Activated T-helper 1 cell treated with anti-CD3 and anti-CD28 coated beads, Interleukin-12 subunit alpha, Interleukin-12 subunit beta, Interleukin-2, Interleukin-4 antibody, amounts not matched to agents 30 ng/mL and 10 ng/mL and 1 ng/mL, durations not matched to agents 14 hours and 24 hours and 36 hours (primary cell): ENCODE measurements at regions not wholly inside any gene's neighbourhood (a gene's known extent, or its start where the extent isn't known, plus 50 kb on each side); places are given as distances from the start of the nearest gene placed in this dataset.
"Not testable (repeated sequence)": the region's sequence is repeated elsewhere in the genome, so short reads cannot be mapped to it uniquely, and the experiment has no call there.

Source experiments
- DNase-seq: peaks from one replicate; pipeline ENCODE4 v3.0.0; 2021; ENCODE audit warnings: low spot score
- H3K27ac Mint-ChIP-seq: one replicate; pipeline ENCODE4 v1.8.0; 2021; ENCODE audit warnings: mild to moderate bottlenecking, mixed read lengths
- H3K27me3 Mint-ChIP-seq: one replicate; pipeline ENCODE4 v1.8.0; 2022; ENCODE audit warnings: mild to moderate bottlenecking, moderate library complexity, mixed read lengths; ENCODE audit not compliant: insufficient read depth
- H3K36me3 Mint-ChIP-seq: one replicate; pipeline ENCODE4 v1.8.0; 2021; ENCODE audit warnings: low read depth, mixed read lengths
- H3K4me1 Mint-ChIP-seq: one replicate; pipeline ENCODE4 v1.8.0; 2021; ENCODE audit warnings: low read depth, mixed read lengths
- H3K4me3 Mint-ChIP-seq: one replicate; pipeline ENCODE4 v1.8.0; 2021; ENCODE audit warnings: mild to moderate bottlenecking, moderate library complexity, mixed read lengths
- H3K9me3 Mint-ChIP-seq: one replicate; pipeline ENCODE4 v1.8.0; 2021; ENCODE audit warnings: mixed read lengths
- intact Hi-C: fragments of 100-400 bp; cut with micrococcal nuclease; formaldehyde crosslinking; loops from one replicate; pipeline ENCODE4 v1.15.1; 2024

DNA sequence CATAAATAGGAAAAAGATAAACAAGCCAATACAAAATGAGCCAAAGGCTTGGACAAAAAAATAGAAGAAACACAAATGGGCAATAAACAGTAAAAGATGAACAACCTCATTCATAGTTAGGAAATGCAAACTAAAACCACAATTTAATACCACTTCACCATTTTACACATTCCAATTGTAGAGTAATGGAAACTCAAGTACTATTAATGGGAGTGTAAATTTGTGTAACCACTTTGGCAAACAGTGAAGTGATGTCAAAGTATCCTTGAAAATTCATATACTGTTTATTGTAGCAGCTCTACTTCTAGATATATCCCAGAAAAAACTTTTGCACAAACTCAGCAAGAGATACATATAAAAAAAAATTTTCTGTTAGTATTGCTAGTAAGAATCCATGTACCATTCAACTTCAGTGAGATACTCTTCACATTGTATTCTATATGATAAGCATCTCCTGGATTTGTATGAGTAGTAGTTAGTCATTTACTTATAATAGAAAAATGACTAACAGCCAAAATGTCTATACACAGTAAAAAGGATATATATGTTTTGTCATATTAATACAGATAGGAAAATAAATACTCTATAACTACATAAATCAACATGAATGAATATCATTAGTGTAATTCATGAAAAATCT is 229.8 kb downstream of the DKK2 start:
- no peak for DNase-seq
- Mint-ChIP-seq H3K4me3 (no peak overlapping the region), H3K9me3 (no peaks in the 10 kb centered on the region), H3K27me3 (no peaks in the 10 kb centered on the region), H3K27ac (no peak overlapping the region), H3K36me3 (no peaks in the 10 kb centered on the region), H3K4me1 (no peaks in the 10 kb centered on the region)
- intact Hi-C loops, result loop anchor here (5.0 kb wide), 1 partner anchor 539 kb away; no protein-coding TSS in a partner anchor

DNA sequence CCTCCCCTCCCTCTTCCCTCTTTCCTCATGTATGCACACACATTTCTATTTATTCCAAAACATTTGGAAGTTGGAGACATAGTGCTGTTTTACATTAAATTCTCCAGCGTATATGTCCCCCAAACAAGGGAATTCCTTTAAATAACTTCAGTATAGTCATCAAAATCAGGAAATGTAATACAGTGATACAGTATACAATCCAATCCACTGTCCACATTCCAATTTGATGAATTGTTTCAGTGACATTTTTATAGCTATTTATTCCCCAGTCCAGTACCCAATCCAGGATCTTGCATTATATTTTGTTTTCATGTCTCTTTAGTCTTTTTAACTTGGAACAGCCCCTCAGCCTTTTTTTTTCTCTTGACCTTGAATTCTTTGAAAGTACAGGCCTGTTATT is 233.0 kb downstream of the DKK2 start:
- Mint-ChIP-seq H3K27me3 (no peaks in the 10 kb centered on the region), H3K27ac (no peak overlapping the region), H3K4me3 (no peak overlapping the region), H3K9me3 (no peaks in the 10 kb centered on the region), H3K36me3 (no peaks in the 10 kb centered on the region), H3K4me1 (no peaks in the 10 kb centered on the region)
- intact Hi-C loops, result no loop called here
- DNase-seq, result no peak

DNA sequence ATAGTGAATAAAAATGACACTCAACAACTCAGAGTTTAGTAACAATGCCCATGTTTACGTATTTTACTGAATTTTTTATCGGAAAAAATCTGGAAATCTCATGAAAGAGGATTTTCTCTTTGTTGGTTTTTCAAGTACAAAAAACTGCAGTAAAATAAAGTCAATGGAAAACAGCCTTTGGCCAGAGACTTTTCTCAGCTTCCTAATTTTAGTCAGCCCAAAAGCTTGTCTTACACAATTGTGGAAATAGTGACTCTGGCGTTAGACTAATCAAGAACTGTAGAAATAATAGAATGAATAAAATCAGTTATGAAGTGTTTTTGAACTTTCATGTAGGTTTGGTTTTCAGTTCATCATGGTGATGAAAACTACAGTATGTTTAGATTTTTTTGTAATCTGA is 234.7 kb downstream of the DKK2 start:
- Mint-ChIP-seq H3K4me1 (no peaks in the 10 kb centered on the region), H3K27me3 (no peaks in the 10 kb centered on the region), H3K4me3 (no peak overlapping the region), H3K36me3 (no peaks in the 10 kb centered on the region), H3K27ac (no peak overlapping the region), H3K9me3 (no peaks in the 10 kb centered on the region)
- DNase-seq, result no peak
- intact Hi-C loops, result no loop called here

DNA sequence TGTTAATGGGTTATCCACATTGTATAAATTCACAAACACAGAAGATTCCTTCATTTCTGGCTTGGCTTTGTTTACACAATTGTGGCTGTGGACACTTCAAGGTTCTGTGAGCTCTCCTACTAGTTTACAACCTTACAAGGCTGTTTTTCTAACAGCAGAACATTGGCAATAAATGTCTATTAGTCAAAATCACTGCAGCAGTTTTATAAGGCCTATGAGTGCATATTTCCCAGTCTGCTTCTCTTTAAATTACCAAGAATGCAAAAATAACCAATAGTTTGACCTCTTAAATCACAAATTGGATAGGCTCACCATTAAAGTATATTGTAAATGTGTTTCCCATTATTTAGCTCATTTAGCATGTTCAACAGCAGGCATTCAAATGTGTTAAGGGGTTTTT is 239.2 kb downstream of the DKK2 start:
- no peaks in the 10 kb centered on the region for H3K36me3 Mint-ChIP-seq
- H3K9me3 Mint-ChIP-seq, result no peaks in the 10 kb centered on the region
- no peak overlapping the region for H3K4me3 Mint-ChIP-seq

DNA sequence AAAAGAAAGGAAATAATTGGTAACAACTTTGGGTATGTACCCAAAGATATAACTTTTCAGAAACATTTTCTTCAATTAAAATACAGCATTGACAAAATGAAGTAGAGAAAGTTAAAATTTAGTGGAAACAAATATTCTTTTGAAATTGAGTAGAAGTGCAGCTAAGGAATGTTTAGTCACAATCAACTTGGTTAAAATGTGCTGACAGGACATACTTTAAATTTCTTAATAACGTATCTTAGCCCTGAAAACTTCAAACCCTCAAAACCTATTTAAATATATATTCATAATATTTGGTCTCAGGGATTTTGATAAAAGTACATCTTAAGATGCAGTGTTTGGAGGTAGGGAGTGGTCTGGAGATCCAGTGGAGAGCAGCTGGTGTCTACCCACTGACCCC is 240.8 kb downstream of the DKK2 start:
- Mint-ChIP-seq H3K27ac (no peak overlapping the region), H3K36me3 (no peaks in the 10 kb centered on the region), H3K4me3 (no peak overlapping the region), H3K4me1 (no peaks in the 10 kb centered on the region), H3K9me3 (no peaks in the 10 kb centered on the region), H3K27me3 (no peaks in the 10 kb centered on the region)
- DNase-seq, result no peak
- intact Hi-C loops, result no loop called here

More for the DNA sequence above, 239.2 kb downstream of the DKK2 start:
- no peaks in the 10 kb centered on the region for H3K27me3 Mint-ChIP-seq
- no peak overlapping the region for H3K27ac Mint-ChIP-seq
- H3K4me1 Mint-ChIP-seq, result no peaks in the 10 kb centered on the region
- DNase-seq, result no peak
- intact Hi-C loops, result no loop called here

DNA sequence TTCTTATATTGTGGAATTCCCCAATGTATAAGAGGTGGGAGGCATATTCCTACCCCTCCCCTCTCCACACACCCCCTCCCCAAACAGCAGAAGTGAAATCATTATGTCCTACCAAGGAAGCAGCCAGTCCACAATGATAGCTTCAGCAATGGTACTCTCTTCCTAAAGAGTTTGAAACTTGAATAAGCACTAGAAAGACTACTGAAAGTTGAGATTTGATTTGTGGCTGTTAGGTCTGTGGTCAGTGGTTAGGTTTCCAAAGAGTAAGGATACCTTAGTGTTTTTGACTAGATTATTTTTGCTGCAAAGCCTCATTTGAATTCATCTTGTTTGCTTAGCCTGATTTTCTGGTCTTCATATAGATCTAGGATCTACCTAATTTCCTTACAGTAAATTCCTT is 242.2 kb downstream of the DKK2 start:
- Mint-ChIP-seq H3K27me3 (no peaks in the 10 kb centered on the region), H3K27ac (no peak overlapping the region), H3K4me1 (no peaks in the 10 kb centered on the region), H3K36me3 (no peaks in the 10 kb centered on the region), H3K9me3 (no peaks in the 10 kb centered on the region), H3K4me3 (no peak overlapping the region)
- intact Hi-C loops, result no loop called here
- no peak for DNase-seq

DNA sequence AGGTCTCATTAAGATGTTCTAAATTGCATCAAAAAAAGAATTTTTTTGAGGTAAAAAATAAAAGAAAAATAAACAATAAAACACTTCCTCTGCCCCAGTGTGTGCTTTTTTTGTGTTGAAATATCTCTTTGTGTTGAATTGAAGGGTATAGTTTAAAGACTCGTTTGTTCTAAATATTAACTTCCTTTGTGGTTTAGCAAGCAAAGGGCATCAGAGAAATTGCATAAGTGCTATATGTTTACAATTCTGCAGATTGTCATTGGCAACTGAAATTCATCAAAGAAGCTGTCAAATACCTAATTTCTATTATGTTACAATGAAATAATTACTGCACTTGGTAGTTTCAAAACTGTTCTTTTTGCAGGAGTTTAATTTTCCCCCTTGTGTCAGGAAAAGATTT is 260.5 kb downstream of the DKK2 start:
- no peaks in the 10 kb centered on the region for H3K27me3 Mint-ChIP-seq
- no peaks in the 10 kb centered on the region for H3K4me1 Mint-ChIP-seq
- H3K27ac Mint-ChIP-seq, result no peak overlapping the region
- DNase-seq, result no peak
- H3K4me3 Mint-ChIP-seq, result no peak overlapping the region
- intact Hi-C loops, result no loop called here
- no peaks in the 10 kb centered on the region for H3K9me3 Mint-ChIP-seq
- H3K36me3 Mint-ChIP-seq, result no peaks in the 10 kb centered on the region

DNA sequence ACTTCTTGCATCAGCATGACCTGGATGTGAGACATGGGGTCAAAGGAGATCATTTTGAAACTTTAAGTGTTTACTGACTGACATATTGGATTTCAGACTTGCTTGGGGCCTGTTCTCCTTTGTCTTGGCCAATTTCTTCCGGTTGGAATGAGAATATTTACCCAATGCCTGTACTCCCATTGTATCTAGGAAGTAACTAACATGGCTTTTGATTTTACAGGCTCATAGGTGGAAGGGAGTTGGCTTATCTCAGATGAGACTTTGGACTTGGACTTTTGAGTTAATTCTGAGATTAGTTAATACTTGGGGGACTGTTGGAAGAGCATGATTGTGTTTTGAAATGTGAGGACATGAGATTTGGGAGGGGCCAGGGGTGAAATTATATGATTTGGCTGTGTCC is 262.1 kb downstream of the DKK2 start:
- DNase-seq, H3K4me3 Mint-ChIP-seq, intact Hi-C loops, H3K27ac Mint-ChIP-seq, H3K27me3 Mint-ChIP-seq, H3K36me3 Mint-ChIP-seq, H3K4me1 Mint-ChIP-seq, H3K9me3 Mint-ChIP-seq: not testable (repeated sequence)

DNA sequence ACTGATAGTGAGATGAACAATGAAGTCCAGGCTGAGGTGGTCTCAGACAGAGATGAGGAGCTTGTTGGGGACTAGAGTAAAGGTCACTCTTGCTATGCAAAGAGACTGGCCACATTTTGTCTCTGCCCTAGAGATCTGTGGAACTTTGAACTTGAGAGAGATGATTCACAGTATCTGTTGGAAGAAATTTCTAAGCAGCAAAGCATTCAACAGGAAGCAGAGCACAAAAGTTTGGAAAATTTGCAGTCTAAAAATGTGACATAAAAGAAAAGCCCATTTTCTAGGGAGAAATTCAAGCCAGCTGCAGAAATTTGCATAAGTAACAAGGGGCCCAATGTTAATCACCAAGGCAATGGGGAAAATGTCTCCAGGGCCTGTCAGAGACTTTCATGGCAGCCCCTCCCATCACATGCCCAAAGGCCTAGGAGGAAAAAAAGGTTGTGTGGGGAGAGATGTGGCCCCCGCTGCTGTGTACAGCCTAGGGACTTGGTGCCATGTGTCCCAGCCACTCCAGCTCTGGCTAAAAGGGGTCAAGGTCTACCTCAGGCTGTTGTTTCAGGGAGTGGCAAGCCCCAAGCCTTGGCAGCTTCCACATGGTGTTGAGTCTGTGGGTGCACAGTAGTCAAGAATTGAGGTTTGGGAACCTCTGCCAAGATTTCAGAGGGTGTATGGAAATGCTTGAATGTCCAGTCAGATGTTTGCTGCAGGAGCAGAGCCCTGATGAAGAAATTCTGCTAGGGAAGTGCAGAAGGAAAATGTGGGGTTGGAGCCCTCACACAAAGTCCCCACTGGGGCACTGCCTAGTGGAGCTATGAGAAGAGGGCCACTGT is 262.8 kb downstream of the DKK2 start:
- no peaks in the 10 kb centered on the region for H3K4me1 Mint-ChIP-seq
- no peak overlapping the region for H3K27ac Mint-ChIP-seq
- no peaks in the 10 kb centered on the region for H3K27me3 Mint-ChIP-seq
- intact Hi-C loops, result no loop called here
- no peaks in the 10 kb centered on the region for H3K36me3 Mint-ChIP-seq
- H3K4me3 Mint-ChIP-seq, result no peak overlapping the region
- H3K9me3 Mint-ChIP-seq, result no peaks in the 10 kb centered on the region
- no peak for DNase-seq

DNA sequence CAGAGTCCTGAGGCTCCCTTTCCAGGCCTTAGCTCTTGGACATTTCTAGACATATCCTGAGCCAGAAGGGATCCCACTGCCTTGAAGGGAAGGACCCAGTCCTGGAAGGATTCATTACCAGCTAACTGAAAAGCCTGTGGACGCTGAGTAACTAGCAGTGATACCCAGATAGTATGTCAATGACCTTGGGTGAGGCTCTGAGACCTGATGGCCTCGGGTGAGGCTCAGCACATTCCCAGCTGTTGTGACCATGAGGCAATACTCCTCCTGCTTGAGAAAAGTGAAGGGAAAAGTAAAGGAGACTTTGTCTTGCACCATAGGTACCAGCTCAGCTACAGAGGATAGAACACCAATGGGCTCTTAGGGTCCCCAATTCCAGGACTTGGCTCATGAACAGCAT is 268.1 kb downstream of the DKK2 start:
- Mint-ChIP-seq H3K9me3 (no peaks in the 10 kb centered on the region), H3K27ac (no peak overlapping the region), H3K4me3 (no peak overlapping the region), H3K27me3 (no peaks in the 10 kb centered on the region), H3K4me1 (no peaks in the 10 kb centered on the region), H3K36me3 (no peaks in the 10 kb centered on the region)
- intact Hi-C loops, result no loop called here
- no peak for DNase-seq

DNA sequence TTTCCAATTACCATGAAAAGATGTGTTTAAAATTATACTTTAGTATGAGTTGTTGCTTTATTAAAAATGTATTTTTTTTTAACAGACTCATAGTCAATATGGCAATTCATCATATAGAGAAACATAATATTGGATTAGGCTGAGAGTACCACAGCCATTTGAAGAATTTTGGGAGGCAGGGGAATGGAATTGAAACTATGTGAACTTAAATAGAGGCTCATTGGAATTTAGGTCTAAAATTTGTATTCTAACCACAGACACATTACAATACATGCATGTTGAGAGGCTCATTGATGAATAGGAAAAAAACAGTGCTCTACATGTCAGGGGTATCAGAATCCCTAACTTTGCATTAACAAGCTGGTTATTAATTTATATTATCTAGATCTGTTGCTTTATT is 269.6 kb downstream of the DKK2 start:
- H3K4me1 Mint-ChIP-seq, result no peaks in the 10 kb centered on the region
- no peak overlapping the region for H3K27ac Mint-ChIP-seq
- H3K27me3 Mint-ChIP-seq, result no peaks in the 10 kb centered on the region
- no peaks in the 10 kb centered on the region for H3K36me3 Mint-ChIP-seq
- intact Hi-C loops, result no loop called here
- no peak for DNase-seq
- H3K4me3 Mint-ChIP-seq, result no peak overlapping the region
- H3K9me3 Mint-ChIP-seq, result no peaks in the 10 kb centered on the region

DNA sequence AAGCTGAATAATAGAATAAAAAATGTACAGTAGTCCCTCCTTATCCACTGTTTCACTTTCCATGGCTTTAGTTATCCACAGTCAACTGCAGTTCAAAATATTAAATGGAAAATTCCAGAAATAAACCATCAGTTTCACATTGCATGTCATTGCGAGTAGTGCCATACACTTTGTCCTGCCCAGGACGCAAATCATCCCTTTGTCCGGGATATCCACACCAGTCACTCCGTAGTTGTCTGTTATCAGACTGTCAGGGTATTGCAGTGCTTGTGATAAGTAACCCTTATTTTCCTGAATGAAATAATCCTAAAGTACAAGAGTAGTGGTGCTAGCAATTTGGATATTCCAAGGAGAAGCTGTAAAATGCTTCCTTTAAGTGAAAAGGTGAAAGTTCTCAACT is 271.3 kb downstream of the DKK2 start:
- Mint-ChIP-seq H3K4me3 (no peak overlapping the region), H3K36me3 (no peaks in the 10 kb centered on the region), H3K9me3 (no peaks in the 10 kb centered on the region), H3K27ac (no peak overlapping the region), H3K4me1 (no peaks in the 10 kb centered on the region), H3K27me3 (no peaks in the 10 kb centered on the region)
- DNase-seq, result no peak
- intact Hi-C loops, result no loop called here

DNA sequence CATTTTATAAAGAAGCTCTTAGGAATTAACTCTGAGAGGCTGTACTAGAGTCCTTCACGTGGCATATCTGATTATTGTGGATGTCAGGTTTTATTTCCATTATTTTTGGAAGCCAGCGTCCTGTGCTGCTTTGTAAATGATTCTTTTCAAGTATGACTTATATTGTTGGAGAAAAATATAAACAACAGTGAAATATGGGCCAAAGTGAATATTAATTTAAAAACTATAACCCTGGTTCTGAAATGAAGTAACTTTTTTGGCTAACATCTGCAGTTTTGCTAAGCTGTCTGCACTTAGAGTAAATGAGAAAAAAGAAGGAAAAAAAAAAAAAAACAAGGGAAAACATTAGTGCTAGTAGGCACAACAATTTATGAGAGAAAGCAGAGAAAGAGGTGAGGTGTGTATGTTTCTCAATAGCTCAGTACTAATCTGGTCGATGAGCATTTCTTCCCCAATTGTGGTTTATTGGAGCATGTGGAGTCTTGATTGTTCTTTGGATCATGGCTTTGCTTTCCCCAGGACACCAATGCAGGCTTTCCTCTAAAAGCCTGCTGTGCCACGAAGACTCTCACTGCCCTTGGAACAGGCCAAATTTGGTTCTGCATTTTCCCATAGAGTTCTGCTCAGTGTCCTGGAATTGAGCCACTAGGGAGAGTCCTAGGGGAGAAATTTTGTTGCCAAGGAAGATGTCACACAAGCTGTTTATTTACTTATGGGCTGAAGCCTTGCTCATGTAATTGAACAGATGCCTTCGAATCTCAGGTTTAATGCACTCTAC is 273.3 kb downstream of the DKK2 start:
- intact Hi-C loops, result no loop called here
- no peaks in the 10 kb centered on the region for H3K4me1 Mint-ChIP-seq
- H3K27ac Mint-ChIP-seq, result no peak overlapping the region
- no peak overlapping the region for H3K4me3 Mint-ChIP-seq
- H3K9me3 Mint-ChIP-seq, result no peaks in the 10 kb centered on the region
- H3K36me3 Mint-ChIP-seq, result no peaks in the 10 kb centered on the region
- H3K27me3 Mint-ChIP-seq, result no peaks in the 10 kb centered on the region
- no peak for DNase-seq
